ENCODE measurements at regions not wholly inside any gene's neighbourhood (a gene's known extent, or its start where the extent isn't known, plus 50 kb on each side); places are given as distances from the start of the nearest gene placed in this dataset.

GRCh38 chr2:2704428-2705090 lies 373.5 kb upstream of the MYT1L start:
- no peak for DNase-seq

- no peak for DNase-seq
These were observed 372.8 kb upstream of the MYT1L start for GRCh38 chr2:2703762-2704427.

- DNase-seq, result no peak
These were observed 372.1 kb upstream of the MYT1L start for GRCh38 chr2:2703172-2703571.

GRCh38 chr2:2702385-2702784 lies 371.3 kb upstream of the MYT1L start:
- no peak for DNase-seq

- DNase-seq, result no peak
These were observed 370.7 kb upstream of the MYT1L start for GRCh38 chr2:2701813-2702212.

- DNase-seq, result no peak
These were observed 370.2 kb upstream of the MYT1L start for GRCh38 chr2:2701176-2701781.

- no peak for DNase-seq
These were observed 368.0 kb upstream of the MYT1L start for GRCh38 chr2:2699121-2699505.

- no peak for DNase-seq
These were observed 367.4 kb upstream of the MYT1L start for GRCh38 chr2:2698182-2699120.

GRCh38 chr2:2696733-2697455 lies 365.8 kb upstream of the MYT1L start:
- no peak for DNase-seq

- no peak for DNase-seq
These were observed 365.2 kb upstream of the MYT1L start for GRCh38 chr2:2696325-2696724.

GRCh38 chr2:2694746-2695145 lies 363.7 kb upstream of the MYT1L start:
- no peak for DNase-seq

GRCh38 chr2:2692599-2693389 lies 361.7 kb upstream of the MYT1L start:
- DNase-seq, result no peak

GRCh38 chr2:2691419-2691818 lies 360.3 kb upstream of the MYT1L start:
- no peak for DNase-seq

- DNase-seq, result no peak
These were observed 359.9 kb upstream of the MYT1L start for GRCh38 chr2:2690985-2691384.

- DNase-seq, result no peak
These were observed 358.2 kb upstream of the MYT1L start for GRCh38 chr2:2689306-2689705.

- DNase-seq, result no peak
These were observed 357.2 kb upstream of the MYT1L start for GRCh38 chr2:2688254-2688653.

GRCh38 chr2:2687745-2688144 lies 356.7 kb upstream of the MYT1L start:
- DNase-seq, result no peak

- no peak for DNase-seq
These were observed 355.1 kb upstream of the MYT1L start for GRCh38 chr2:2686222-2686621.

- DNase-seq, result no peak
These were observed 352.6 kb upstream of the MYT1L start for GRCh38 chr2:2683606-2684224.

GRCh38 chr2:2682700-2683342 lies 351.7 kb upstream of the MYT1L start:
- DNase-seq, result no peak

Data from right forelimb (tissue), 1 donor.